ENCODE measurements at regions not wholly inside any gene's neighbourhood (a gene's known extent, or its start where the extent isn't known, plus 50 kb on each side); places are given as distances from the start of the nearest gene placed in this dataset.
A peak's percentile ranks its signal among the peaks of the same experiment; 100 is the strongest.

DNA sequence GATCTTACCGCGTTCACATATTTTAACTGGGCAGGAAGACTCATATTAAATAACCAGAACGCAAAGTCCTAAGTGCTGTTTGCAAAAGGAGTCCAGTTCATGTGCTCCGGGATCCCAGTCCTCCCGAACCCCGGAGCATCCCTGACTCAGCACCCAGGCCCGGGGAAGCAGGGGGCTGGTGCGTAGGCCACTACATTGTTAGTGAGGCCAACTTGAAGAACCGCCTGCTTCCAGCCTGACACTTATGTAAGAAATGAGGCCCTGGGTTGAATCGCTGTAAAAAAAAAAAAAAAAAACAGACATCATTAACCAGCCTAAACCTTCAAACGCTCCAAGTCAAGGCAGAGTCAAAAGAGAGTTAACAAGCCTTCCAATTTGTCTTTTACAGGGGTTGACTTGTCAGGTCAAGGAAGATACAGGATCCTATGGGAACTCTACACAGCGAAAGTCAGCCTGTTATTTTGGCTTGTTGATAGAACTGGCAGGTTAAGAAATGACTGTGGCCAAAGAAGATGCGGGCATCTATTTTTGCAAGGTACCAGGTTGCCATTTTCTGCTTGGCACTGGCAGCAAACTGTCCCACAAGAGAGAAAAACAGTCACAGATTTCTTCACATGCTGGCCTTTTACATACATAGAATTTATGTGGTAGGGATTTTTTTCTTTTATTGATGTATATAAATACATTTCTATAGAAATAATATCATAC lies 93.3 kb downstream of the ACTL7B start:
- H3K4me2 ChIP-seq (ENCODE audit: low read length) = no peak overlapping the region
- BruUV-seq (replicated peaks) = no TSS peak

DNA sequence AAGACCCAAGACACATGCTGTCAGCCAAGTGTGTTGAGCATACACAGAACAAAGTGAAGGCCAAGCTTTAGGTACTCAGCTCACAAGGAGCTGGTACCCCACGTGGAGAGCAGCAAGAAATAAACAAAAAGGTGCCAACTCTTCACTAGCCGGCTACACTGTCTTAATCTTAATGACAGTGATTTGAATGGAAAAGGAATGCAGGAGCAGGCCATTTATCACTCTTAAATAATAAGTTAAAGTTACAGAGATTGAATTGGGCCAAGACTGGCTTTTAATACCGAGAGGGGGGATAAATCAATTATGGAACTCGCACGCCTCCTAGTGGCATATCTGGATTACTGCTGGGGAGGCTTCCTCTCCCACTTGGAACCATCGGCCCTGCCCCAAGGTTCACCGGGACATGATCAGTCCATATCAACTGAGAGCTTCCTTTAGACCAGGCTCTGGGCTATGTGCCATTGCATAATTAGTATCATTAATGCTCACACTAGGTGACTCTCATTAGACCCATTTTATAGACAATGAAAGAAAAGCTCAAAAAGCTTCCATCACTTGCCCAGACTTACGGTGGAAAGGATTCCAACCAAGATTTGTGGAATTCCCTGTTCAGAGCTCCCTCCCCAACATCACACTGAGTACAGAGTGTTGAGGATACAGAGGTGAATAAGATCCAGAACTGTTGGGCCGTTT lies 94.0 kb downstream of the ACTL7B start:
- H3K36me3 ChIP-seq (ENCODE audit: low read depth, low read length) = no peaks in the 10 kb centered on the region
- intact Hi-C loops (cut with micrococcal nuclease) = loop anchor here (5.0 kb wide), 1 partner anchor 194 kb away; no protein-coding TSS in a partner anchor
- no peak overlapping the region for H3K4me3 ChIP-seq (ENCODE audit: low read length)
- TF ChIP-seq, protein P1, sequence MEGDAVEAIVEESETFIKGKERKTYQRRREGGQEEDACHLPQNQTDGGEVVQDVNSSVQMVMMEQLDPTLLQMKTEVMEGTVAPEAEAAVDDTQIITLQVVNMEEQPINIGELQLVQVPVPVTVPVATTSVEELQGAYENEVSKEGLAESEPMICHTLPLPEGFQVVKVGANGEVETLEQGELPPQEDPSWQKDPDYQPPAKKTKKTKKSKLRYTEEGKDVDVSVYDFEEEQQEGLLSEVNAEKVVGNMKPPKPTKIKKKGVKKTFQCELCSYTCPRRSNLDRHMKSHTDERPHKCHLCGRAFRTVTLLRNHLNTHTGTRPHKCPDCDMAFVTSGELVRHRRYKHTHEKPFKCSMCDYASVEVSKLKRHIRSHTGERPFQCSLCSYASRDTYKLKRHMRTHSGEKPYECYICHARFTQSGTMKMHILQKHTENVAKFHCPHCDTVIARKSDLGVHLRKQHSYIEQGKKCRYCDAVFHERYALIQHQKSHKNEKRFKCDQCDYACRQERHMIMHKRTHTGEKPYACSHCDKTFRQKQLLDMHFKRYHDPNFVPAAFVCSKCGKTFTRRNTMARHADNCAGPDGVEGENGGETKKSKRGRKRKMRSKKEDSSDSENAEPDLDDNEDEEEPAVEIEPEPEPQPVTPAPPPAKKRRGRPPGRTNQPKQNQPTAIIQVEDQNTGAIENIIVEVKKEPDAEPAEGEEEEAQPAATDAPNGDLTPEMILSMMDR (conservative IDR thresholded peaks at IDR 0.05; ENCODE audit: low read depth, low read length) = peak; percentile 77
- TF ChIP-seq EZH2 (IDR thresholded peaks at IDR 0.05; ENCODE audit: low read length, unreplicated experiment) (no peak), EZH2phosphoT487 (IDR thresholded peaks at IDR 0.05; ENCODE audit: borderline replicate concordance, low read length) (no peak)
- no peaks in the 10 kb centered on the region for H3K27me3 ChIP-seq (ENCODE audit: low read length)
- CTCF ChIA-PET = interaction anchor here (0.9 to 1.5 kb wide), 2 partner anchors 344 to 345 kb away, joined by 3 to 5 read pairs; no protein-coding TSS in a partner anchor
- H3K4me2 ChIP-seq (ENCODE audit: low read length) = no peak overlapping the region
- H3K9me3 ChIP-seq (ENCODE audit: low read length) = no peaks in the 10 kb centered on the region
- no peaks in the 10 kb centered on the region for H3K4me1 ChIP-seq (ENCODE audit: insufficient read depth, low read length)
- ATAC-seq = peak; percentile 73
- no peaks in the 10 kb centered on the region for H3K9me2 ChIP-seq (replicated peaks; ENCODE audit: low read length)
- BruUV-seq (replicated peaks) = no TSS peak
- H3K9ac ChIP-seq (ENCODE audit: low read length) = no peak overlapping the region
- no peaks in the 10 kb centered on the region for H3K79me2 ChIP-seq (ENCODE audit: low read length)
- H2AFZ ChIP-seq (ENCODE audit: low read length) = peak overlapping the region; percentile 39; the same call in 1 of the 2 replicates
- no peak overlapping the region for H3K27ac ChIP-seq (ENCODE audit: low read length)
- peak; percentile 61 for DNase-seq
- no peaks in the 10 kb centered on the region for H3F3A ChIP-seq (ENCODE audit: low read length, unreplicated experiment)
- H4K20me1 ChIP-seq (ENCODE audit: low read length) = no peaks in the 10 kb centered on the region
- POLR2A ChIA-PET (ENCODE audit: unreplicated experiment) = no interaction called here

More for the DNA sequence above, 93.3 kb downstream of the ACTL7B start:
- H3K79me2 ChIP-seq (ENCODE audit: low read length) = no peaks in the 10 kb centered on the region
- no peak overlapping the region for H3K9ac ChIP-seq (ENCODE audit: low read length)
- DNase-seq (no peak), ATAC-seq (no peak)
- CTCF ChIA-PET = interaction anchor here (0.9 kb wide), 1 partner anchor 345 kb away, joined by 3 read pairs; no protein-coding TSS in a partner anchor
- no peaks in the 10 kb centered on the region for H3F3A ChIP-seq (ENCODE audit: low read length, unreplicated experiment)
- H3K36me3 ChIP-seq (ENCODE audit: low read depth, low read length) = no peaks in the 10 kb centered on the region
- H3K4me1 ChIP-seq (ENCODE audit: insufficient read depth, low read length) = no peaks in the 10 kb centered on the region
- peak overlapping the region; percentile 39; the same call in 1 of the 2 replicates for H2AFZ ChIP-seq (ENCODE audit: low read length)
- no peaks in the 10 kb centered on the region for H3K27me3 ChIP-seq (ENCODE audit: low read length)
- H3K9me2 ChIP-seq (replicated peaks; ENCODE audit: low read length) = no peaks in the 10 kb centered on the region
- TF ChIP-seq EZH2phosphoT487 (IDR thresholded peaks at IDR 0.05; ENCODE audit: borderline replicate concordance, low read length) = no peak
- TF ChIP-seq EZH2 (IDR thresholded peaks at IDR 0.05; ENCODE audit: low read length, unreplicated experiment) = no peak
- TF ChIP-seq, protein P1 (conservative IDR thresholded peaks at IDR 0.05; ENCODE audit: low read depth, low read length) = no peak
- POLR2A ChIA-PET (ENCODE audit: unreplicated experiment) = no interaction called here
- H3K27ac ChIP-seq (ENCODE audit: low read length) = no peak overlapping the region
- H3K9me3 ChIP-seq (ENCODE audit: low read length) = no peaks in the 10 kb centered on the region
- intact Hi-C loops (cut with micrococcal nuclease) = loop anchor here (5.0 kb wide), 1 partner anchor 195 kb away; no protein-coding TSS in a partner anchor
- no peaks in the 10 kb centered on the region for H4K20me1 ChIP-seq (ENCODE audit: low read length)
- no peak overlapping the region for H3K4me3 ChIP-seq (ENCODE audit: low read length)
